Mesendoderm (in vitro differentiated cells): ENCODE measurements at regions not wholly inside any gene's neighbourhood (a gene's known extent, or its start where the extent isn't known, plus 50 kb on each side); places are given as distances from the start of the nearest gene placed in this dataset.
"Not testable (repeated sequence)": the region's sequence is repeated elsewhere in the genome, so short reads cannot be mapped to it uniquely, and the experiment has no call there.

Source experiments
- DNase-seq: peaks from one replicate; pipeline ENCODE4 v3.0.0; 2013
- H2AK5ac ChIP-seq: 2 replicates; pipeline ENCODE4 v1.6.1; 2013; ENCODE audit warnings: low read length, inconsistent platforms
- H2BK120ac ChIP-seq: 2 replicates; pipeline ENCODE4 v1.6.1; 2013; ENCODE audit warnings: low read depth, mild to moderate bottlenecking, low read length, moderate library complexity, mixed read lengths
- H2BK15ac ChIP-seq: replicated peaks from 2 replicates; pipeline ENCODE4 v1.6.1; 2013; ENCODE audit warnings: low read depth, mild to moderate bottlenecking, moderate library complexity
- H2BK5ac ChIP-seq: 2 replicates; pipeline ENCODE4 v1.6.1; 2013; ENCODE audit warnings: low read length, inconsistent platforms
- H3K18ac ChIP-seq: 2 replicates; pipeline ENCODE4 v1.6.1; 2013; ENCODE audit warnings: mild to moderate bottlenecking, low read length, mixed read lengths
- H3K23ac ChIP-seq: one replicate; pipeline ENCODE4 v1.6.1; 2013; ENCODE audit warnings: low read length
- H3K27ac ChIP-seq: 2 replicates; pipeline ENCODE4 v1.5.1; 2013; ENCODE audit warnings: low read depth, mild to moderate bottlenecking, inconsistent platforms, low read length, moderate library complexity
- H3K27me3 ChIP-seq: 2 replicates; pipeline ENCODE4 v1.6.1; 2013; ENCODE audit warnings: low read length, control low read depth, mild to moderate bottlenecking, inconsistent platforms; ENCODE audit not compliant: insufficient read depth, poor library complexity
- H3K36me3 ChIP-seq: 2 replicates; pipeline ENCODE4 v1.6.1; 2013; ENCODE audit warnings: low read length, inconsistent platforms; ENCODE audit not compliant: control insufficient read depth, insufficient read depth
- H3K4ac ChIP-seq: one replicate; pipeline ENCODE4 v1.6.1; 2013; ENCODE audit warnings: low read depth, mild to moderate bottlenecking, low read length, moderate library complexity
- H3K4me1 ChIP-seq: 2 replicates; pipeline ENCODE4 v1.6.1; 2013; ENCODE audit warnings: low read depth, low read length, inconsistent platforms; ENCODE audit not compliant: control insufficient read depth
- H3K4me2 ChIP-seq: 2 replicates; pipeline ENCODE4 v1.6.1; 2013; ENCODE audit warnings: low read length
- H3K4me3 ChIP-seq: 2 replicates; pipeline ENCODE4 v1.5.1; 2013; ENCODE audit warnings: mild to moderate bottlenecking, low read length
- H3K56ac ChIP-seq: one replicate; pipeline ENCODE4 v1.6.1; 2013; ENCODE audit warnings: low read length
- H3K79me1 ChIP-seq: 2 replicates; pipeline ENCODE4 v1.6.1; 2013; ENCODE audit warnings: low read length, inconsistent platforms
- H3K79me2 ChIP-seq: 2 replicates; pipeline ENCODE4 v1.6.1; 2013; ENCODE audit warnings: mild to moderate bottlenecking, low read length; ENCODE audit not compliant: control insufficient read depth, insufficient read depth
- H3K9ac ChIP-seq: 2 replicates; pipeline ENCODE4 v1.6.1; 2013; ENCODE audit warnings: low read length, inconsistent platforms
- H4K5ac ChIP-seq: one replicate; pipeline ENCODE4 v1.6.1; 2013; ENCODE audit warnings: low read length
- H4K8ac ChIP-seq: one replicate; pipeline ENCODE4 v1.6.1; 2013; ENCODE audit warnings: low read depth, mild to moderate bottlenecking, control low read depth, low read length, moderate library complexity
- WGBS: extraction: QIAGEN DNeasy Blood & Tissue Kit; methylation state at CpG from one replicate; pipeline ENCODE4 v1.1.7; 2013; ENCODE audit warnings: low lambda C conversion rate, missing lambda C conversion rate; ENCODE audit not compliant: insufficient coverage; ENCODE audit errors: extremely low coverage; 5-methylcytosine and 5-hydroxymethylcytosine counted together

DNA sequence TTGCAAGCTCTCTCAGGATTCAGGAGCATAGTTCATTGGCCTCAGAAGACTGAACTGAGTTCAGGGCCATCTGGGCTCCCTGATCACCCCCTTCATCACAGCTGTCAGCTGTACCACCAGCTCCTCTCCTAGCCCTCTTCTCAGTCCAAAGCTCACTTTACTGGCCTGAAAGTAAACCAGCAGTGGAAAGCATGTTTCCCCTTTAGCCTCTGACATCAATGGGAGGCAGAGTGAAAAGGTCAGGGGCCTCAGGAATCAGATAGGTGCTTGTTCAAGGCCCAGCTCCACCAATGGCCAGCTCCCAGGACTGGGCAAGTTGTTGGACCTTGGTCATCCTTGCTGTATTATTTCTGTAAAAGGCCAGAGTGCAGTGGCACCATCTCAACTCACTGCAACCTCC, 223.4 kb downstream of the TLE3 start:
- no peaks in the 10 kb centered on the region for H3K36me3 ChIP-seq
- H3K18ac ChIP-seq: no peak overlapping the region
- no peak overlapping the region for H3K23ac ChIP-seq
- H2BK5ac ChIP-seq: no peak overlapping the region
- H3K56ac ChIP-seq: no peak overlapping the region
- H2BK120ac ChIP-seq: no peak overlapping the region
- no peak overlapping the region for H4K8ac ChIP-seq
- H3K79me1 ChIP-seq: no peaks in the 10 kb centered on the region
- no peak overlapping the region for H3K4ac ChIP-seq
- H4K5ac ChIP-seq: no peak overlapping the region
- H3K27me3 ChIP-seq: no peaks in the 10 kb centered on the region
- H3K27ac ChIP-seq: no peak overlapping the region
- no peak overlapping the region for H2AK5ac ChIP-seq
- no peak overlapping the region for H3K9ac ChIP-seq
- DNase-seq: no peak
- H3K4me2 ChIP-seq: no peak overlapping the region
- no peaks in the 10 kb centered on the region for H3K4me1 ChIP-seq
- H2BK15ac ChIP-seq: no peak overlapping the region
- H3K4me3 ChIP-seq: no peak overlapping the region
- H3K79me2 ChIP-seq: no peaks in the 10 kb centered on the region

DNA sequence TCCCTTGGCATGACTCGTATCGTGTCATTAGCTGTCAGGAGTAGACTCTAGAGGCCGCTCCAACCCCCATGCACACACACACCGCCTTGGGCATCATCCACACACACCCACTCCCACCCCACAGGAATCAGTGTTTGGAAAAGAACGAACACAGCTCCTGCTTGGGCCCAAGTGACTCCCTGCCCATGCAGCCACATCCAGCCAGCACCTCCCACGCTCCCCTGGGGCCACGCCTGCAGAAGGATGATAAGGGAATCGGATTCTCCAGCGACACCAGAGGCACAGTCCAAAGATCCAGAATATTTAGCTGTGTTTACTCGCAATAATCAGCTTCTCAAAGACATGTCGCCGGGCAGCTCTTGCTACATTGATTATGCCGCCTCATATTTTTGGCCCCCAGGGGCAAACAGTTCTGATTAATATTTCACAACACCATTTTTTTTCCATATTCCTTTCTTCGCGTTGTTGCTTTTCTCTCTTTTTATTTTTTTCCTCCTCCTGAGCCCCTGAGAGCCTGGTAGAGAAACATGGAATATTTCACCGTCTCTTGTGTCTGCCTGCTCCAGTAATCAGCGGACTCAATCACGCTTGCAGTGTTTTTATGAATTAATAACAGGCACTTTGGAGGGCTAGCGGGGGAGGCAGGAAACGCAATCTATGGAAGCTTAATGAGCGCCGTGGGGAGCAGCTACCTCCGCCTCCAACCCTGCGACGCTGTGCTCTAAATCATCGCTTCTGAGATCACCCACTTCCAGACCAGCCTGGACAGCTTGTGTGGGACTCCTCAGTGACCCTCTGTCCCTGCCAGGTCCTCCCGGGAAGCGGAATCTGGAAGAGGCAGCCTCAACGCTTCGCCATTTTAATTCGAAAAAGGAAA, 221.4 kb downstream of the TLE3 start:
- Histone ChIP-seq H3K18ac (no peak overlapping the region), H3K9ac (no peak overlapping the region), H3K4me3 (no peak overlapping the region), H3K23ac (no peak overlapping the region), H3K27me3 (no peaks in the 10 kb centered on the region), H2BK5ac (no peak overlapping the region), H2AK5ac (no peak overlapping the region), H3K4me1 (no peaks in the 10 kb centered on the region), H4K5ac (no peak overlapping the region), H4K8ac (no peak overlapping the region), H3K56ac (no peak overlapping the region), H3K27ac (no peak overlapping the region), H3K4ac (no peak overlapping the region), H2BK120ac (no peak overlapping the region), H3K79me2 (no peaks in the 10 kb centered on the region), H3K4me2 (no peak overlapping the region), H3K79me1 (no peaks in the 10 kb centered on the region), H2BK15ac (no peak overlapping the region), H3K36me3 (no peaks in the 10 kb centered on the region)
- no peak for DNase-seq
- WGBS: no CpG with 5 or more reads among the region's 31 CpGs

DNA sequence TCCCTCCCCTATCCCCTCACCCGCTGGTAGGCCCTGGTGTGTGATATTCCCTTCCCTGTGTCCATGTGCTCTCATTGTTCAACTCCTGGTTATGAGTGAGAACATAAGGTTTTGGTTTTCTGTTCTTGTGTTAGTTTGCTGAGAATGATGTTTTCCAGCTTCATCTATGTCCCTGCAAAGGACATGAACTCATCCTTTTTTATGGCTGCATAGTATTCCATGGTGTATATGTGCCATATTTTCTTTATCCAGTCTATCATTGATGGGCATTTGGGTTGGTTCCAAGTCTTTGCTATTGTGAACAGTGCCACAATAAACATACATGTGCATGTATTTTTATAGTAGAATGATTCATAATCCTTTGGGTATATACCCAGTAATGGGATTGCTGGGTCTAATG, 217.8 kb downstream of the TLE3 start:
- not testable (repeated sequence) for H3K56ac ChIP-seq, H2BK15ac ChIP-seq, H3K27me3 ChIP-seq, H3K4me1 ChIP-seq, H3K9ac ChIP-seq, H2BK120ac ChIP-seq, H3K36me3 ChIP-seq, H4K5ac ChIP-seq, H2BK5ac ChIP-seq, H3K23ac ChIP-seq, H4K8ac ChIP-seq, H3K79me1 ChIP-seq, DNase-seq, H2AK5ac ChIP-seq, H3K18ac ChIP-seq, H3K79me2 ChIP-seq, H3K4me3 ChIP-seq, H3K4me2 ChIP-seq, H3K27ac ChIP-seq, H3K4ac ChIP-seq
- no CpG with 5 or more reads among the region's 1 CpG for WGBS

DNA sequence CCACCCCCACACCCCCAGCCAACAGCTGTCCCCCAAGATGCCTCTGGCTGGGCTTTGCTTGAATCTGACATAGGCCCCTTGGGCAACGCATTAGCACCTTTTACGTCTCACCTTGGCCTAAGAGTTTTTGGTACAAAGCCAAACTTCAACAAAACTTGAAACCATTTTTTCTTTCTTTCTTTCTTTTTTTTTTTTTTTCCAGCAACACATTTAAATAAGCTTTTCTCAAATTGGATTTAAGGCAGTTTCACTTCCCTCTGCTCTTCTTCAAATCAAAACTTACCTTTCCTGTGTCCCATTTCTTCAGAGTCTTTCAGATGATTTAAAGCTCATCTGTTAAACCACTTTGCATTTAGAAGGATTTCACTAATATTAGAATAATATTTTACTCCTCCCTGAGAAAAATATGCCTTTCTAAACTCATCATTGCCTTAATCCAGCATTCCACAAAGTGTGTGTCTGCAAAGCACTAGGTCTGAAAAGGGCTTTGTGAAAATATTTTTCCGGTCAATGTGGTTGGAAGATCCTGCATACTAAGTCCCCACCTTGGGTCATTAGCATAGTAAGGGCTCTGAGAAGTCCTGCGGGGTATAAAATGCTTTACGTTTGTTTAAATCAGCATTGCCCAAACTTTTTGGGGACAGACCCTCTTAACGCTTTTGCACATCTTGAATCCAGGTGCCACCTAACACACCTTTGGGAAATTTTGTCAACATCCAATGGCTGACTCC, 217.0 kb downstream of the TLE3 start:
- Histone ChIP-seq H3K79me2 (no peaks in the 10 kb centered on the region), H2AK5ac (no peak overlapping the region), H3K23ac (no peak overlapping the region), H3K4me1 (peaks cover 2% of the 10 kb centered on the region), H4K5ac (no peak overlapping the region), H2BK120ac (no peak overlapping the region), H3K4me3 (no peak overlapping the region), H3K27me3 (no peaks in the 10 kb centered on the region), H3K79me1 (no peaks in the 10 kb centered on the region), H3K4ac (no peak overlapping the region), H3K4me2 (no peak overlapping the region), H3K36me3 (no peaks in the 10 kb centered on the region), H3K9ac (no peak overlapping the region), H4K8ac (no peak overlapping the region), H2BK5ac (no peak overlapping the region), H3K27ac (no peak overlapping the region), H3K18ac (no peak overlapping the region), H3K56ac (no peak overlapping the region), H2BK15ac (no peak overlapping the region)
- WGBS: no CpG with 5 or more reads among the region's 6 CpGs
- no peak for DNase-seq

DNA sequence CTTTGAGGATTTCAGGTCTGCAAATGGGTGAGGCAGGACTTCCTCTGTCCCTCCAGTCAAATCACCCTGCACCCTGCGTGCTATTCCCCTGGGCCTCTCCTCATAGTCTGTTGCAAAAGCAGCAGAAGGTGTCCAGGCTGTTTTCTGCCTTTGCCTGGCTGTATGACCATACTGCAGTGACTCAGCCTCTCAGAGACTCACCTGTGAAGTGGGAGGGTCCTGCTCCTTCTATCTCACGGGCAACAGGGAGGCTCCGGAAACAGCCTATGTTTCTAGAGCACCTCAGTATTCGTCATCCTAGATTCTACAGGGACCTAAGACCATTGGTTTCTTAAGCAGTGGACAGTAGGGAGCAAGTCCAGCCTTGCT, 216.4 kb downstream of the TLE3 start:
- Histone ChIP-seq H3K23ac (no peak overlapping the region), H4K5ac (no peak overlapping the region), H3K36me3 (no peaks in the 10 kb centered on the region), H2BK120ac (no peak overlapping the region), H3K79me2 (no peaks in the 10 kb centered on the region), H3K79me1 (no peaks in the 10 kb centered on the region), H4K8ac (no peak overlapping the region), H3K4me2 (no peak overlapping the region), H3K27ac (no peak overlapping the region), H3K27me3 (no peaks in the 10 kb centered on the region), H2BK15ac (no peak overlapping the region), H3K4me3 (no peak overlapping the region), H3K4ac (no peak overlapping the region), H3K4me1 (peaks cover 6% of the 10 kb centered on the region), H3K56ac (no peak overlapping the region), H3K18ac (no peak overlapping the region), H2BK5ac (no peak overlapping the region), H3K9ac (no peak overlapping the region), H2AK5ac (no peak overlapping the region)
- WGBS: no CpG with 5 or more reads among the region's 4 CpGs
- no peak for DNase-seq
